Upper lobe of right lung (tissue), 1 donor: ENCODE measurements at regions not wholly inside any gene's neighbourhood (a gene's known extent, or its start where the extent isn't known, plus 50 kb on each side); places are given as distances from the start of the nearest gene placed in this dataset.

Experiments
- ATAC-seq: fragments of 200-7000 bp; cut with Tn5 transposase; one replicate; pipeline ENCODE4 v1.9.1; 2020; ENCODE audit warnings: mild to moderate bottlenecking, moderate library complexity
- DNase-seq: peaks from one replicate; pipeline ENCODE4 v3.0.0-alpha.2; 2020
- H3K27ac ChIP-seq: fragments of 200-600 bp; one replicate; pipeline ENCODE4 v1.8.0; 2022
- H3K27me3 ChIP-seq: fragments of 200-600 bp; one replicate; pipeline ENCODE4 v1.8.0; 2022; ENCODE audit warnings: mild to moderate bottlenecking
- H3K36me3 ChIP-seq: fragments of 200-600 bp; one replicate; pipeline ENCODE4 v1.8.0; 2022
- H3K4me1 ChIP-seq: fragments of 200-600 bp; one replicate; pipeline ENCODE4 v1.8.0; 2022
- H3K4me3 ChIP-seq: fragments of 200-600 bp; one replicate; pipeline ENCODE4 v1.8.0; 2022; ENCODE audit warnings: mild to moderate bottlenecking
- H3K9me3 ChIP-seq: fragments of 200-600 bp; one replicate; pipeline ENCODE4 v1.8.0; 2022
- intact Hi-C: fragments of 100-400 bp; cut with DNase I; formaldehyde crosslinking; loops from one replicate; pipeline ENCODE4 v1.11.0; 2022
- TF ChIP-seq, protein P1 (sequence below): fragments of 200-600 bp; IDR thresholded peaks from one replicate; pipeline ENCODE4 v1.8.0; 2022; ENCODE audit warnings: antibody characterized with exemption
- donor health status: DM: no; HTN: yes; CAD: no; lungs with severe emphysema.

DNA sequence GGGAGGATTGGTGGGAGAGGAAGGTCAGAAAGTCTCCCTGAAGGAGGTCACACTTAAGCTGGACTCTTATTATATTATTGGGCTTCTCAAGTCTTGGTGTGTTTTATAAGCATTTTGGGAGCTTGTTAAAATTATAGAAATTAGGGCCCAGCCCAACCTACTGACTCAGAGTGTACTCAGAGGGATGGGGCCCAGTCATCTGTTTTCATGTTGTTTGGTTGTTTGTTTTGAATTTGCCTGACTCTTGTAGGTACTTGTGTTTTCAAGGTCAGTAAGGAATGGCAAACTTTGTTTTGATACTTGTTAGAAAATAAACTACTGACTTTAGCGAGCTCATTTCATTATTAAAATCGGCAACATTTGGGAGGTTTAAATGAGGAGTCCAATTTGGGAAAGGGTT is 152.0 kb downstream of the INSIG2 start:
- no peak overlapping the region for H3K4me3 ChIP-seq
- no peaks in the 10 kb centered on the region for H3K9me3 ChIP-seq
- TF ChIP-seq, protein P1, sequence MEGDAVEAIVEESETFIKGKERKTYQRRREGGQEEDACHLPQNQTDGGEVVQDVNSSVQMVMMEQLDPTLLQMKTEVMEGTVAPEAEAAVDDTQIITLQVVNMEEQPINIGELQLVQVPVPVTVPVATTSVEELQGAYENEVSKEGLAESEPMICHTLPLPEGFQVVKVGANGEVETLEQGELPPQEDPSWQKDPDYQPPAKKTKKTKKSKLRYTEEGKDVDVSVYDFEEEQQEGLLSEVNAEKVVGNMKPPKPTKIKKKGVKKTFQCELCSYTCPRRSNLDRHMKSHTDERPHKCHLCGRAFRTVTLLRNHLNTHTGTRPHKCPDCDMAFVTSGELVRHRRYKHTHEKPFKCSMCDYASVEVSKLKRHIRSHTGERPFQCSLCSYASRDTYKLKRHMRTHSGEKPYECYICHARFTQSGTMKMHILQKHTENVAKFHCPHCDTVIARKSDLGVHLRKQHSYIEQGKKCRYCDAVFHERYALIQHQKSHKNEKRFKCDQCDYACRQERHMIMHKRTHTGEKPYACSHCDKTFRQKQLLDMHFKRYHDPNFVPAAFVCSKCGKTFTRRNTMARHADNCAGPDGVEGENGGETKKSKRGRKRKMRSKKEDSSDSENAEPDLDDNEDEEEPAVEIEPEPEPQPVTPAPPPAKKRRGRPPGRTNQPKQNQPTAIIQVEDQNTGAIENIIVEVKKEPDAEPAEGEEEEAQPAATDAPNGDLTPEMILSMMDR = no peak
- H3K4me1 ChIP-seq = no peaks in the 10 kb centered on the region
- ATAC-seq (no peak), DNase-seq (no peak)
- H3K36me3 ChIP-seq = no peaks in the 10 kb centered on the region
- H3K27me3 ChIP-seq = peaks cover 10% of the 10 kb centered on the region
- H3K27ac ChIP-seq = no peak overlapping the region
- intact Hi-C loops = no loop called here

DNA sequence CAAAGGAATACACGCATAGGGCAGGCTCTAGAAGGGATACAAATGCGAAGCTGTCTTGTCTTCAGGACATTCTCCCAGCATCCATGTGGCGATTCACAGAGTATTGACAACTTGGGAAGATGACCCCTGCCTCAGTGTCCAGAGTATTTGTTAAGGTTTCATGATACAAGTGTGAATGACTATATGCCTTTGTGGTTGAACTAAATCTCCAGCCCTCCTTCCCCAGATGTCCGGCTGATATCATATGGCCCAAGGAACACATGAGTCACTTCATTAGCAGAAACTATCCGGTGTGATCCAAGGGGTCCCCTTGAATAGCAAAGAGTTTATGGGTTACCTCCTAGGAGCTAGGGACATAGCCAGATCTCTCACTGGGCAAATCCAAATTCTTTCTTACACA is 151.0 kb downstream of the INSIG2 start:
- no peak overlapping the region for H3K27ac ChIP-seq

DNA sequence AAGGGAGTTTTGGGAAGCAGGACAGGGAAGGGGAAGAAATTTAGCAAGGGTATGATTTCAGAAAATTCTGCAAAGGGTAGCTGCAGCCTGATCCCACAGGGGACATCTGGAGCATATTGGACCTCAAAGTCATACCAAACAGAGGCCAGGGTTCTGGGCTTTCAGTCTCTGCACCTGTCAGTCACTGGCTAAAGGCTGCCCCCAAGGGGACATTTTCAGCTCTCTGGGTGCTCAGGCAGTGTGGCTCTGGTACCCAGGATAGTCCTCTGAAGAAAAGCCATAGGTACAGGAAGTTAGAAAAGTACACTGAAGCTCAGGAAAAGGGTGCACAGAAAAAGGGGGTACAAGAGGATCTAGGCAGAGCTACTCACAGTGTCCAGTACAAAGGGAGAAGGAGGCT is 149.2 kb downstream of the INSIG2 start:
- no peaks in the 10 kb centered on the region for H3K4me1 ChIP-seq
- no peak overlapping the region for H3K27ac ChIP-seq
- no peak for ATAC-seq
- TF ChIP-seq, protein P1 = no peak
- intact Hi-C loops = no loop called here
- DNase-seq = no peak
- peaks cover 13% of the 10 kb centered on the region for H3K27me3 ChIP-seq
- H3K9me3 ChIP-seq = no peaks in the 10 kb centered on the region
- H3K4me3 ChIP-seq = no peak overlapping the region
- H3K36me3 ChIP-seq = no peaks in the 10 kb centered on the region

More for the DNA sequence above, 151.0 kb downstream of the INSIG2 start:
- ATAC-seq = no peak
- intact Hi-C loops = no loop called here
- Histone ChIP-seq H3K4me3 (no peak overlapping the region), H3K36me3 (no peaks in the 10 kb centered on the region), H3K9me3 (no peaks in the 10 kb centered on the region), H3K4me1 (no peaks in the 10 kb centered on the region), H3K27me3 (peaks cover 10% of the 10 kb centered on the region)
- TF ChIP-seq, protein P1 = no peak
- DNase-seq = no peak

DNA sequence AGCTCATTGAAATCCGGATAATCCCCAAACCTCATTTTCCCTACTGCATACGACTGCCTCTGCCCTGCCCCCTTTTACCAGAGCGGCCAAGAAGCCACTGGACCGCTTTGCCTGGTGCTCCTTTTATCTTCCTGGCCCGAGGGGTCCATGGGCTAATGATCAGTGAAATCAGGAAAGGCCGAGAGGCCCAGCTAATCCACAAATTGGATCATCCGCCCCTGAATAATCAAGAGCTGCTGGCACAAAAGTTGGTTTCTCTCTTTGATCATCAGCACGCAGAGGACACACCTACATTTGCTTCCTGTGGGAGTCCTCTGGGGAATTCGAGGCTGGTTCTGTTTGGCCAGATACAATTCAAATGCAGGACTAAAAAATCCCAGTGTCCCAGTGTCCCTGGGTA is 144.5 kb downstream of the INSIG2 start:
- Histone ChIP-seq H3K36me3 (no peaks in the 10 kb centered on the region), H3K9me3 (no peaks in the 10 kb centered on the region), H3K4me1 (no peaks in the 10 kb centered on the region), H3K4me3 (no peak overlapping the region), H3K27ac (no peak overlapping the region), H3K27me3 (peaks cover 15% of the 10 kb centered on the region)
- TF ChIP-seq, protein P1 = no peak
- DNase-seq (no peak), ATAC-seq (no peak)
- intact Hi-C loops = no loop called here

DNA sequence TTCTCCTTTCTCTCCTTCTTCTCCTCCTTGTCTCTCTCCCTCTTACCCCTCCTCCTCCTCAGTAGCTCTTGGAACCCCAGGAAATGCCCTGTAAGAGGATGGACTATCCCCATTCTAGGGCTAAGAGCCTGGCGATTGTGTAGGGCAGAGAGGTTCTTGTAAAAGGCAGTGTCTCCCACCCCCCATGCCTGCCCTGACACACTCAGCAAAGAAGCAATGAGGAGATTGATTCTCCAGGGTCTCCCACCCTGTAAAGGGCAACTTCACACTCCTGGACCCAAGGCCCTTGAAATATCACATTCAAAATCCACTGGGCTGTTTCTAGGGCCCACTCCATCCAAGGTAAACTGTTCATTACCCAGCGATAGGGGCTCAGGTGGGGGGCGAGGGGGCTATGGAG is 144.1 kb downstream of the INSIG2 start:
- ATAC-seq (no peak), DNase-seq (no peak)
- Histone ChIP-seq H3K27me3 (peaks cover 19% of the 10 kb centered on the region), H3K36me3 (no peaks in the 10 kb centered on the region), H3K4me1 (no peaks in the 10 kb centered on the region), H3K9me3 (no peaks in the 10 kb centered on the region), H3K4me3 (no peak overlapping the region), H3K27ac (no peak overlapping the region)
- intact Hi-C loops = no loop called here
- TF ChIP-seq, protein P1 = no peak

DNA sequence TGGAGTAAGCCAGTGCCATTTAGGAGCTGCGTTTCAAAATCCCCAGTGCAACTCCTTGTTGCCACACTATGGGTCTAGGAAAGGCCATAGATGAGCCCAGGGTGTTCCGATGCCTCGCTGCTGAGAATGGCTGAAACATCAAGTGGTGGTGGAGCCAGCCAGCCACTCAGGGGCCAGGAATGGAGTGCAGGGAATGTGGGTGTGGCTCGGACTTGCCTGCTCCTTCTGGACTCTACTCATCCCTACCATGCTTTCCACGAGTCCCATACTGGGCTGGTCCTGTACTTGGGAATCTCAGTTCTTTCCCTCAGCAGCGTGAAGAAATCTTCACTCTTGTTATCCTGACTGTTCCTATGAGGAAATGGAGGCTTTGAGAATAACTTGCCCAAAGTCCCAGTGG is 143.5 kb downstream of the INSIG2 start:
- no peaks in the 10 kb centered on the region for H3K9me3 ChIP-seq
- H3K4me3 ChIP-seq = no peak overlapping the region
- H3K27ac ChIP-seq = no peak overlapping the region
- intact Hi-C loops = no loop called here
- peaks cover 25% of the 10 kb centered on the region for H3K27me3 ChIP-seq
- TF ChIP-seq, protein P1 = no peak
- no peaks in the 10 kb centered on the region for H3K4me1 ChIP-seq
- H3K36me3 ChIP-seq = no peaks in the 10 kb centered on the region
- ATAC-seq (no peak), DNase-seq (no peak)
